Gastrocnemius medialis (tissue), 4 donors: ENCODE measurements at regions not wholly inside any gene's neighbourhood (a gene's known extent, or its start where the extent isn't known, plus 50 kb on each side); places are given as distances from the start of the nearest gene placed in this dataset.

ENCODE experiments used
- ATAC-seq, 2 donors: fragments of 150-250 bp; one replicate each; pipeline ENCODE4 v1.9.1; 2016
- DNase-seq, 2 donors: peaks; one replicate each; pipeline ENCODE4 v3.0.0-alpha.2; 2019
- H3K27ac ChIP-seq, 4 donors: fragments of 200-600 bp; sonication (generic); 1 replicate in 1 of 4; 2 replicates in 3 of 4; pipeline ENCODE4 v1.5.1; 2016 to 2018; ENCODE audit warnings: mild to moderate bottlenecking in 2 of 4, moderate library complexity in 1 of 4
- H3K27me3 ChIP-seq, 3 donors: fragments of 200-600 bp; sonication (generic) in 2 of 3; 1 replicate in 1 of 3; 2 replicates in 2 of 3; pipeline versions ENCODE4 v1.5.1 to v1.6.0; 2016 to 2019; ENCODE audit warnings: mild to moderate bottlenecking in 1 of 3, moderate library complexity in 1 of 3
- H3K36me3 ChIP-seq, 2 donors: fragments of 200-600 bp; sonication (generic) in 1 of 2; one replicate each; pipeline ENCODE4 v1.5.1; 2017 to 2018
- H3K4me1 ChIP-seq, 2 donors: fragments of 200-600 bp; sonication (generic) in 1 of 2; one replicate each; pipeline ENCODE4 v1.5.1; 2016 to 2017; ENCODE audit warnings: mild to moderate bottlenecking in 2 of 2
- H3K4me3 ChIP-seq, 4 donors: fragments of 200-600 bp; sonication (generic) in 3 of 4; 1 replicate in 1 of 4; 2 replicates in 3 of 4; pipeline ENCODE4 v1.5.1; 2016 to 2019; ENCODE audit warnings: mild to moderate bottlenecking in 2 of 4
- H3K9me3 ChIP-seq, 3 donors: fragments of 200-600 bp; sonication (generic) in 2 of 3; 1 replicate in 1 of 3; 2 replicates in 2 of 3; pipeline ENCODE4 v1.5.1; 2016 to 2019
- POLR2A ChIP-seq, 2 donors: fragments of 450-650 bp; IDR thresholded peaks; one replicate each; pipeline ENCODE4 v1.6.1; 2017; ENCODE audit warnings: antibody characterized with exemption in 2 of 2, mild to moderate bottlenecking in 2 of 2, moderate library complexity in 2 of 2
- in situ Hi-C, 4 donors: fragments of 200-750 bp; cut with MboI; loops; one replicate each; pipeline versions ENCODE4 v1.15.0 to v1.8.0; 2017; ENCODE audit warnings: low sequenced_read_pairs in 4 of 4
- intact Hi-C: fragments of 100-400 bp; cut with DNase I; formaldehyde crosslinking; loops from one replicate; pipeline ENCODE4 v1.15.1; 2023; ENCODE audit warnings: low total_unique reads
- TF ChIP-seq, protein P1 (sequence below), 5 experiments: fragments of 450-650 bp in 3 of 5; fragments of 200-600 bp in 2 of 5; sonication (generic) in 2 of 5; IDR thresholded peaks in 4 of 5; conservative IDR thresholded peaks in 1 of 5; 1 replicate in 4 of 5; 2 replicates in 1 of 5; pipeline ENCODE4 v1.5.1; 2016 to 2019; ENCODE audit warnings: antibody characterized with exemption in 5 of 5, mild to moderate bottlenecking in 3 of 5, moderate library complexity in 3 of 5

DNA sequence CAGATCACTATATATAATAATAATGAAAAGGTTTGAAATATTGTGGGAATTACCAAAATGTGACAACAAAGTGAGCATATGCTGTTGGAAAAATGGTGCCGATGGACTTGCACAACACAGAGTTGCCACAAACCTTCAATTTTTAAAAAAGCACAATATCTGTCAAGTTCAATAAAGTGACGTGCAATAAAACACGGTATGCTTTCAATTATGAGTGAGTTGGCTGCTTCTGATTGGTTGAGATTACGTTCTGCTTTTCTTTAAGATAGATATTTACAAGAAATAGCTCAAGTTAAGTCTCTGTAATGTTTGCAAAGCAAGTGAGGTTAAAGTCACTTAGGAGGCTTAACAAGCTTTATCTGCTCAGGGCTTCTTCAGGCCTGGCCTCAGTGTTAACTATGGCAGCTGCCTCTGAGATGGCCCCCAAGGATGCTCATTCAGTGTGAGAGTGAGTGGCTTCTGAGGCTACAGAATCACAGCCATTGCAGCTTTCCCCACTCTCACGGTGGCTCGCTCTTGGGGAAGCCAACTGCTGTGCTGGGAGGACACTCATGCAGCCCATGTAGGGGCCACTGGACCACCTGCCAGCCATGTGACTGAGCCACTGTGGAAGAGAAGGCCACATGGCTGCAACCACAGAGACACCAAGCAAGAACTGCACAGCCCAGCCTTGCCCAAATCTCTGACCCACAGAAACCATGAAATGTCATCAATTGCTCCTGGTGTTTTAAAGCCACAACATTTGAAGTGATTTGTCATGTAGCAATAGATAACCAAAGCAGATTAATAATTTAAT, 78.3 kb upstream of the TMEM72 start:
- intact Hi-C loops (no loop called here), in situ Hi-C loops (no loop called here)
- no peak overlapping the region for H3K4me3 ChIP-seq
- H3K27me3 ChIP-seq, result no peaks in the 10 kb centered on the region
- no peak overlapping the region for H3K27ac ChIP-seq
- DNase-seq (no peak), ATAC-seq (no peak)
- H3K4me1 ChIP-seq, result no peaks in the 10 kb centered on the region
- TF ChIP-seq POLR2A (IDR thresholded peaks at IDR 0.05), result no peak
- TF ChIP-seq, protein P1, sequence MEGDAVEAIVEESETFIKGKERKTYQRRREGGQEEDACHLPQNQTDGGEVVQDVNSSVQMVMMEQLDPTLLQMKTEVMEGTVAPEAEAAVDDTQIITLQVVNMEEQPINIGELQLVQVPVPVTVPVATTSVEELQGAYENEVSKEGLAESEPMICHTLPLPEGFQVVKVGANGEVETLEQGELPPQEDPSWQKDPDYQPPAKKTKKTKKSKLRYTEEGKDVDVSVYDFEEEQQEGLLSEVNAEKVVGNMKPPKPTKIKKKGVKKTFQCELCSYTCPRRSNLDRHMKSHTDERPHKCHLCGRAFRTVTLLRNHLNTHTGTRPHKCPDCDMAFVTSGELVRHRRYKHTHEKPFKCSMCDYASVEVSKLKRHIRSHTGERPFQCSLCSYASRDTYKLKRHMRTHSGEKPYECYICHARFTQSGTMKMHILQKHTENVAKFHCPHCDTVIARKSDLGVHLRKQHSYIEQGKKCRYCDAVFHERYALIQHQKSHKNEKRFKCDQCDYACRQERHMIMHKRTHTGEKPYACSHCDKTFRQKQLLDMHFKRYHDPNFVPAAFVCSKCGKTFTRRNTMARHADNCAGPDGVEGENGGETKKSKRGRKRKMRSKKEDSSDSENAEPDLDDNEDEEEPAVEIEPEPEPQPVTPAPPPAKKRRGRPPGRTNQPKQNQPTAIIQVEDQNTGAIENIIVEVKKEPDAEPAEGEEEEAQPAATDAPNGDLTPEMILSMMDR (IDR thresholded peaks at IDR 0.05 in 4 of 5, conservative IDR thresholded peaks at IDR 0.05 in 1 of 5), result no peak
- no peaks in the 10 kb centered on the region for H3K9me3 ChIP-seq
- H3K36me3 ChIP-seq, result no peaks in the 10 kb centered on the region

DNA sequence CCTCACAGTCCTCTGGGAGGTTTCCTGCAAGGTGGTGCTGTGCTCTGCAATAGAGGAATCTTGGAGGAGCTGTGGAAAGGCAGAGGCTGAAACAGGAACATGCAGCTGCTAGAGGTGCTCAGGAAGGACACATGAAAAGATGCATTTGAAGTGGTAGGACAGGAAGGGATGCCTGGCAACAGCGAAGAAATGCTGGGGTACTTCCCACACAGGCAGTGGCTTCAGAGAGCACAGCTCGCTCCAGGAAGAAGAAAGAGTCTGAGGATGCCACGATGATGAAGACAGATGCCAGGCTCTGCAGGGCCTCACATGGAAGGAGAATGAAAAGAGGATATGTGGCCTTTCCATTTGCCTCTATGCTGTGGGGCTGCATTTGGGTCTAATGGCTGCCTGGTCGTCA, 77.0 kb upstream of the TMEM72 start:
- in situ Hi-C loops, result no loop called here
- Histone ChIP-seq H3K27me3 (no peaks in the 10 kb centered on the region), H3K27ac (no peak overlapping the region), H3K9me3 (no peaks in the 10 kb centered on the region), H3K4me1 (no peaks in the 10 kb centered on the region), H3K4me3 (no peak overlapping the region), H3K36me3 (no peaks in the 10 kb centered on the region)
- intact Hi-C loops, result no loop called here
- ATAC-seq (no peak), DNase-seq (no peak)
- TF ChIP-seq, protein P1 (IDR thresholded peaks at IDR 0.05 in 4 of 5, conservative IDR thresholded peaks at IDR 0.05 in 1 of 5), result no peak
- no peak for TF ChIP-seq POLR2A (IDR thresholded peaks at IDR 0.05)

DNA sequence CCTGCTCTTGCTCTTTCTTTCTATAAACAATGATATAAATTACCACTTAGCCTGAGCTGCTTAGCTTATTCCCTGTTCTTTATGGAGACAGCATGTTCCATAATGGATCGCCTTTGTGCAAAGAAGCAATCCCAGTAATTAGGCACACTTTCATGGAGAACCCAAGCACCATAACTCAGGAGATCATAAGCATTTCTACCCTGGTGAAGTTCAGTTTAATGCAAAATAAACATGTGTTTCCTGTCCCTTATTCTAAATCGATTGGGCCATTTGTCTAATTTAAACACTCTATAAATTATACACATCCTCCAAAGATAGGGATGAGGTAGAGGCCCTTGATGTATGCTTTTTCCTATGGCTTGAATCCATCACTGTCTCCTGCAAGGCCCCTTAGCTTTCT, 75.8 kb upstream of the TMEM72 start:
- Histone ChIP-seq H3K4me3 (no peak overlapping the region), H3K9me3 (no peaks in the 10 kb centered on the region), H3K4me1 (no peaks in the 10 kb centered on the region), H3K27me3 (no peaks in the 10 kb centered on the region), H3K27ac (no peak overlapping the region), H3K36me3 (no peaks in the 10 kb centered on the region)
- in situ Hi-C loops, result no loop called here
- ATAC-seq (no peak), DNase-seq (no peak)
- TF ChIP-seq POLR2A (IDR thresholded peaks at IDR 0.05), result no peak
- TF ChIP-seq, protein P1 (IDR thresholded peaks at IDR 0.05 in 4 of 5, conservative IDR thresholded peaks at IDR 0.05 in 1 of 5), result no peak
- intact Hi-C loops, result no loop called here

DNA sequence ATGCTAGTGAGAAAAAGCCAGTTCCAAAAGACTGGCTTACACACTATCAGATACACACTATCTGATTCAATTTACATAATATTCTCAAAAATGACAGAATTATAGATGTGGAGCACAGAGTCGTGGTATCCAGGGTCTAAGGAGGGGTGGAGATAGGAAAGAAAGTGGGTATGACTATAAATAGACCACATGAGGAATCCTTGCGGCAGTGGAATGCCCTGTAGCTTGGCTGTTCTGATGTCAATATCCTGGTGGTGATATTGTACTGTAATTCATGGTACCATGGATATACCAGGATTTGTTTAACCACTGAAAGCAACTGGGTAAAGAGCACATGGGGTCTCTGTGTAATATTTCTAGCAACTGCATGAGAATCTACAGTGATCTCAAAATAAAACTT, 67.7 kb upstream of the TMEM72 start:
- Histone ChIP-seq H3K27me3 (no peaks in the 10 kb centered on the region), H3K9me3 (no peaks in the 10 kb centered on the region), H3K36me3 (no peaks in the 10 kb centered on the region), H3K4me3 (no peak overlapping the region), H3K27ac (no peak overlapping the region), H3K4me1 (no peaks in the 10 kb centered on the region)
- no peak for ATAC-seq
- in situ Hi-C loops, result no loop called here
- no peak for DNase-seq
- intact Hi-C loops, result no loop called here
- no peak for TF ChIP-seq POLR2A (IDR thresholded peaks at IDR 0.05)
- TF ChIP-seq, protein P1 (IDR thresholded peaks at IDR 0.05 in 4 of 5, conservative IDR thresholded peaks at IDR 0.05 in 1 of 5), result no peak
